ENCODE measurements at regions not wholly inside any gene's neighbourhood (a gene's known extent, or its start where the extent isn't known, plus 50 kb on each side); places are given as distances from the start of the nearest gene placed in this dataset.

DNA sequence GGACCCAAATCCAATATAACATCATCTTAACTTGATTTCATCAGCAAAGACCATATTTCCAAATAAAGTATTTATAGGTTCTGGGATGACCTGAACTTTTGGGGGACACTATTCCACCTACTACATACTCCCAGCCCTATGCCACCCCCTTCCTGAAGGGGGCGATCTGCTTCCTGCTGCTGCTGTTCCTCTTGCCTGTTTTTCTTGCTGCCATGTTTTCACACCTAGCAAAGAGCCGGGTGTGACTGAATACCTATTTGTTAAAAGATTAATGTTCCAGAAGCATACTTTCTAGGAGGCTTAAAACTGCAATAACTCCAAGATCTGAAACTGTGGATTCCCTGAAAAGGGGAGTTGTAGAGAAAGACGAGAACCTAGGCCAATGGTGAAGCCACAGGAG is 89.7 kb downstream of the ICOS start:
- Histone ChIP-seq H3K36me3 (ENCODE audit: control insufficient read depth in 2 of 2, insufficient read depth in 1 of 2, low read length in 2 of 2) (no peaks in the 10 kb centered on the region), H3K9me3 (ENCODE audit: control insufficient read depth, insufficient read depth, low read depth, low read length) (no peaks in the 10 kb centered on the region), H3K4me3 (ENCODE audit: low read depth, low read length) (no peak overlapping the region), H3K4me1 (ENCODE audit: control insufficient read depth, insufficient read depth, low read length) (peaks cover 6% of the 10 kb centered on the region; the same call in 1 of the 2 replicates), H3K27ac (ENCODE audit: extremely low read depth, low read depth, low read length) (no peak overlapping the region)
- no peak for TF ChIP-seq ZFP37 (tag by site-specific recombination; IDR thresholded peaks at IDR 0.05)
- no peak for TF ChIP-seq ZNF112 (tag by site-specific recombination; IDR thresholded peaks at IDR 0.05)
- TF ChIP-seq, protein P1, sequence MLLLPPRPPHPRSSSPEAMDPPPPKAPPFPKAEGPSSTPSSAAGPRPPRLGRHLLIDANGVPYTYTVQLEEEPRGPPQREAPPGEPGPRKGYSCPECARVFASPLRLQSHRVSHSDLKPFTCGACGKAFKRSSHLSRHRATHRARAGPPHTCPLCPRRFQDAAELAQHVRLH (tag by site-specific recombination; IDR thresholded peaks at IDR 0.05), result no peak
- no peak for TF ChIP-seq ZNF202 (tag by site-specific recombination; IDR thresholded peaks at IDR 0.05; ENCODE audit: borderline replicate concordance)
- no peak for TF ChIP-seq ZEB2 (tag by site-specific recombination; IDR thresholded peaks at IDR 0.05)
- TF ChIP-seq, protein P2, sequence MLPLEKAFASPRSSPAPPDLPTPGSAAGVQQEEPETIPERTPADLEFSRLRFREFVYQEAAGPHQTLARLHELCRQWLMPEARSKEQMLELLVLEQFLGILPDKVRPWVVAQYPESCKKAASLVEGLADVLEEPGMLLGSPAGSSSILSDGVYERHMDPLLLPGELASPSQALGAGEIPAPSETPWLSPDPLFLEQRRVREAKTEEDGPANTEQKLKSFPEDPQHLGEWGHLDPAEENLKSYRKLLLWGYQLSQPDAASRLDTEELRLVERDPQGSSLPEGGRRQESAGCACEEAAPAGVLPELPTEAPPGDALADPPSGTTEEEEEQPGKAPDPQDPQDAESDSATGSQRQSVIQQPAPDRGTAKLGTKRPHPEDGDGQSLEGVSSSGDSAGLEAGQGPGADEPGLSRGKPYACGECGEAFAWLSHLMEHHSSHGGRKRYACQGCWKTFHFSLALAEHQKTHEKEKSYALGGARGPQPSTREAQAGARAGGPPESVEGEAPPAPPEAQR (tag by site-specific recombination; IDR thresholded peaks at IDR 0.05), result no peak
- TF ChIP-seq, protein P3, sequence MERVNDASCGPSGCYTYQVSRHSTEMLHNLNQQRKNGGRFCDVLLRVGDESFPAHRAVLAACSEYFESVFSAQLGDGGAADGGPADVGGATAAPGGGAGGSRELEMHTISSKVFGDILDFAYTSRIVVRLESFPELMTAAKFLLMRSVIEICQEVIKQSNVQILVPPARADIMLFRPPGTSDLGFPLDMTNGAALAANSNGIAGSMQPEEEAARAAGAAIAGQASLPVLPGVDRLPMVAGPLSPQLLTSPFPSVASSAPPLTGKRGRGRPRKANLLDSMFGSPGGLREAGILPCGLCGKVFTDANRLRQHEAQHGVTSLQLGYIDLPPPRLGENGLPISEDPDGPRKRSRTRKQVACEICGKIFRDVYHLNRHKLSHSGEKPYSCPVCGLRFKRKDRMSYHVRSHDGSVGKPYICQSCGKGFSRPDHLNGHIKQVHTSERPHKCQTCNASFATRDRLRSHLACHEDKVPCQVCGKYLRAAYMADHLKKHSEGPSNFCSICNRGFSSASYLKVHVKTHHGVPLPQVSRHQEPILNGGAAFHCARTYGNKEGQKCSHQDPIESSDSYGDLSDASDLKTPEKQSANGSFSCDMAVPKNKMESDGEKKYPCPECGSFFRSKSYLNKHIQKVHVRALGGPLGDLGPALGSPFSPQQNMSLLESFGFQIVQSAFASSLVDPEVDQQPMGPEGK (tag by site-specific recombination; IDR thresholded peaks at IDR 0.05), result no peak
- no peak for TF ChIP-seq OSR2 (tag by site-specific recombination; IDR thresholded peaks at IDR 0.05)
- no peak for TF ChIP-seq YY2 (tag by site-specific recombination; IDR thresholded peaks at IDR 0.05)
- TF ChIP-seq KLF1 (tag by site-specific recombination; IDR thresholded peaks at IDR 0.05), result no peak
- TF ChIP-seq ZIC2 (tag by site-specific recombination; IDR thresholded peaks at IDR 0.05), result no peak
- no peak for TF ChIP-seq ZNF600 (tag by site-specific recombination; IDR thresholded peaks at IDR 0.05)
- TF ChIP-seq ZNF174 (tag by site-specific recombination; IDR thresholded peaks at IDR 0.05), result no peak
- TF ChIP-seq, protein P4, sequence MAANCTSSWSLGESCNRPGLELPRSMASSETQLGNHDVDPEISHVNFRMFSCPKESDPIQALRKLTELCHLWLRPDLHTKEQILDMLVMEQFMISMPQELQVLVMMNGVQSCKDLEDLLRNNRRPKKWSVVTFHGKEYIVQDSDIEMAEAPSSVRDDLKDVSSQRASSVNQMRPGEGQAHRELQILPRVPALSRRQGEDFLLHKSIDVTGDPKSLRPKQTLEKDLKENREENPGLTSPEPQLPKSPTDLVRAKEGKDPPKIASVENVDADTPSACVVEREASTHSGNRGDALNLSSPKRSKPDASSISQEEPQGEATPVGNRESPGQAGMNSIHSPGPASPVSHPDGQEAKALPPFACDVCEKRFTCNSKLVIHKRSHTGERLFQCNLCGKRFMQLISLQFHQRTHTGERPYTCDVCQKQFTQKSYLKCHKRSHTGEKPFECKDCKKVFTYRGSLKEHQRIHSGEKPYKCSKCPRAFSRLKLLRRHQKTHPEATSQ (tag by site-specific recombination; IDR thresholded peaks at IDR 0.05), result no peak
- TF ChIP-seq ZBTB1 (tag by site-specific recombination; IDR thresholded peaks at IDR 0.05), result no peak
- TF ChIP-seq, protein P5, sequence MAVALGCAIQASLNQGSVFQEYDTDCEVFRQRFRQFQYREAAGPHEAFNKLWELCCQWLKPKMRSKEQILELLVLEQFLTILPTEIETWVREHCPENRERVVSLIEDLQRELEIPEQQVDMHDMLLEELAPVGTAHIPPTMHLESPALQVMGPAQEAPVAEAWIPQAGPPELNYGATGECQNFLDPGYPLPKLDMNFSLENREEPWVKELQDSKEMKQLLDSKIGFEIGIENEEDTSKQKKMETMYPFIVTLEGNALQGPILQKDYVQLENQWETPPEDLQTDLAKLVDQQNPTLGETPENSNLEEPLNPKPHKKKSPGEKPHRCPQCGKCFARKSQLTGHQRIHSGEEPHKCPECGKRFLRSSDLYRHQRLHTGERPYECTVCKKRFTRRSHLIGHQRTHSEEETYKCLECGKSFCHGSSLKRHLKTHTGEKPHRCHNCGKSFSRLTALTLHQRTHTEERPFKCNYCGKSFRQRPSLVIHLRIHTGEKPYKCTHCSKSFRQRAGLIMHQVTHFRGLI (tag by site-specific recombination; IDR thresholded peaks at IDR 0.05), result no peak
- no peak for TF ChIP-seq ZNF514 (tag by site-specific recombination; IDR thresholded peaks at IDR 0.05)
- TF ChIP-seq MZF1 (tag by site-specific recombination; IDR thresholded peaks at IDR 0.05; ENCODE audit: borderline replicate concordance), result no peak
- ChIA-PET CTCF (interaction anchor here (0.6 to 2.3 kb wide), 4 partner anchors 108 to 1641 kb away, joined by 3 to 13 read pairs (median 3); no protein-coding TSS in a partner anchor), POLR2A (no interaction called here)

DNA sequence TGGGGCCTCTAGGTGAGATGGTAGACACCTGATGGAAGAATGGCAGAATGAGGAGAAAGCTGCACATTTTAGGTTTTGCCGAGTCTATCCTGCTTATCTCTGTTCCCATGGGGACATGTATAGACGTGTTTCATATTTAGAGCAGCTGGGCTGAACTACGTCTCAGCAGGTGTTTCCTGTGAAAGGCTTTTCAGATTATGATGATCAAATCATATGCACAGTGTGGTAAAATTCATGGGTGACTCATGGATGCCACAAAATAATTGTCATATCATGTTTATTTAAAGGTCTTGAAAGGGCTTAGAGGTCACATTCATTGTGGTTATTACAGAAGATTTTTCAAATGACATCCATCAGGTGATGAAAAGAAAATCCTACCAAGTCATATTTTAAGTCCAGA is 90.5 kb downstream of the ICOS start:
- no peaks in the 10 kb centered on the region for H3K36me3 ChIP-seq (ENCODE audit: control insufficient read depth in 2 of 2, insufficient read depth in 1 of 2, low read length in 2 of 2)
- H3K4me3 ChIP-seq (ENCODE audit: low read depth, low read length), result no peak overlapping the region
- CTCF ChIA-PET, result interaction anchor here (0.6 to 0.7 kb wide), 2 partner anchors 32 to 107 kb away, joined by 3 to 6 read pairs; no protein-coding TSS in a partner anchor
- no peaks in the 10 kb centered on the region for H3K9me3 ChIP-seq (ENCODE audit: control insufficient read depth, insufficient read depth, low read depth, low read length)
- no peak overlapping the region for H3K27ac ChIP-seq (ENCODE audit: extremely low read depth, low read depth, low read length)
- POLR2A ChIA-PET, result no interaction called here
- H3K4me1 ChIP-seq (ENCODE audit: control insufficient read depth, insufficient read depth, low read length), result 0 out of 2 replicates have a peak, but pooled peaks cover under 1% of the 10 kb centered on the region
- TF ChIP-seq SETDB1 (IDR thresholded peaks at IDR 0.05; ENCODE audit: insufficient read length, low read length) (peak; percentile 45), ZNF596 (tag by site-specific recombination; IDR thresholded peaks at IDR 0.05) (no peak), ZNF394 (tag by site-specific recombination; IDR thresholded peaks at IDR 0.05; ENCODE audit: borderline replicate concordance) (peak; percentile 29; the same call in 1 of the 2 replicates), SP3 (tag by site-specific recombination; IDR thresholded peaks at IDR 0.05) (no peak)
- TF ChIP-seq, protein P6, sequence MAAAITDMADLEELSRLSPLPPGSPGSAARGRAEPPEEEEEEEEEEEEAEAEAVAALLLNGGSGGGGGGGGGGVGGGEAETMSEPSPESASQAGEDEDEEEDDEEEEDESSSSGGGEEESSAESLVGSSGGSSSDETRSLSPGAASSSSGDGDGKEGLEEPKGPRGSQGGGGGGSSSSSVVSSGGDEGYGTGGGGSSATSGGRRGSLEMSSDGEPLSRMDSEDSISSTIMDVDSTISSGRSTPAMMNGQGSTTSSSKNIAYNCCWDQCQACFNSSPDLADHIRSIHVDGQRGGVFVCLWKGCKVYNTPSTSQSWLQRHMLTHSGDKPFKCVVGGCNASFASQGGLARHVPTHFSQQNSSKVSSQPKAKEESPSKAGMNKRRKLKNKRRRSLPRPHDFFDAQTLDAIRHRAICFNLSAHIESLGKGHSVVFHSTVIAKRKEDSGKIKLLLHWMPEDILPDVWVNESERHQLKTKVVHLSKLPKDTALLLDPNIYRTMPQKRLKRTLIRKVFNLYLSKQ (tag by site-specific recombination; IDR thresholded peaks at IDR 0.05; ENCODE audit: borderline replicate concordance), result no peak
- TF ChIP-seq, protein P7, sequence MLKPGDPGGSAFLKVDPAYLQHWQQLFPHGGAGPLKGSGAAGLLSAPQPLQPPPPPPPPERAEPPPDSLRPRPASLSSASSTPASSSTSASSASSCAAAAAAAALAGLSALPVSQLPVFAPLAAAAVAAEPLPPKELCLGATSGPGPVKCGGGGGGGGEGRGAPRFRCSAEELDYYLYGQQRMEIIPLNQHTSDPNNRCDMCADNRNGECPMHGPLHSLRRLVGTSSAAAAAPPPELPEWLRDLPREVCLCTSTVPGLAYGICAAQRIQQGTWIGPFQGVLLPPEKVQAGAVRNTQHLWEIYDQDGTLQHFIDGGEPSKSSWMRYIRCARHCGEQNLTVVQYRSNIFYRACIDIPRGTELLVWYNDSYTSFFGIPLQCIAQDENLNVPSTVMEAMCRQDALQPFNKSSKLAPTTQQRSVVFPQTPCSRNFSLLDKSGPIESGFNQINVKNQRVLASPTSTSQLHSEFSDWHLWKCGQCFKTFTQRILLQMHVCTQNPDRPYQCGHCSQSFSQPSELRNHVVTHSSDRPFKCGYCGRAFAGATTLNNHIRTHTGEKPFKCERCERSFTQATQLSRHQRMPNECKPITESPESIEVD (tag by site-specific recombination; IDR thresholded peaks at IDR 0.05), result peak; percentile 20; the same call in 1 of the 2 replicates

Data from HEK293 (cell line).